Bronchial epithelial cell (primary cell): ENCODE measurements at regions not wholly inside any gene's neighbourhood (a gene's known extent, or its start where the extent isn't known, plus 50 kb on each side); places are given as distances from the start of the nearest gene placed in this dataset.

Experiments used
- DNase-seq: peaks from one replicate; pipeline ENCODE4 v3.0.0-alpha.2; 2010; ENCODE audit warnings: low read depth
- FAIRE-seq: peaks from 2 replicates; lab custom pipeline; 2011; peaks lifted over from hg19 to GRCh38; lab: Jason Lieb, UNC
- H3K27me3 ChIP-seq: 2 replicates; pipeline ENCODE4 v1.5.1; 2011; ENCODE audit warnings: low read length; ENCODE audit not compliant: control insufficient read depth, insufficient read depth
- H3K36me3 ChIP-seq: 2 replicates; pipeline ENCODE4 v1.5.1; 2011; ENCODE audit warnings: low read length; ENCODE audit not compliant: control insufficient read depth, insufficient read depth
- H3K4me3 ChIP-seq: 2 replicates; pipeline ENCODE4 v1.5.1; 2011; ENCODE audit warnings: mild to moderate bottlenecking, low read depth, low read length, control low read depth
- TF ChIP-seq, protein P1 (sequence below): IDR thresholded peaks from 2 replicates; pipeline ENCODE4 v1.5.1; 2011; ENCODE audit warnings: mild to moderate bottlenecking, moderate library complexity, low read length, control low read depth, inconsistent platforms; ENCODE audit not compliant: insufficient read depth, severe bottlenecking

DNA sequence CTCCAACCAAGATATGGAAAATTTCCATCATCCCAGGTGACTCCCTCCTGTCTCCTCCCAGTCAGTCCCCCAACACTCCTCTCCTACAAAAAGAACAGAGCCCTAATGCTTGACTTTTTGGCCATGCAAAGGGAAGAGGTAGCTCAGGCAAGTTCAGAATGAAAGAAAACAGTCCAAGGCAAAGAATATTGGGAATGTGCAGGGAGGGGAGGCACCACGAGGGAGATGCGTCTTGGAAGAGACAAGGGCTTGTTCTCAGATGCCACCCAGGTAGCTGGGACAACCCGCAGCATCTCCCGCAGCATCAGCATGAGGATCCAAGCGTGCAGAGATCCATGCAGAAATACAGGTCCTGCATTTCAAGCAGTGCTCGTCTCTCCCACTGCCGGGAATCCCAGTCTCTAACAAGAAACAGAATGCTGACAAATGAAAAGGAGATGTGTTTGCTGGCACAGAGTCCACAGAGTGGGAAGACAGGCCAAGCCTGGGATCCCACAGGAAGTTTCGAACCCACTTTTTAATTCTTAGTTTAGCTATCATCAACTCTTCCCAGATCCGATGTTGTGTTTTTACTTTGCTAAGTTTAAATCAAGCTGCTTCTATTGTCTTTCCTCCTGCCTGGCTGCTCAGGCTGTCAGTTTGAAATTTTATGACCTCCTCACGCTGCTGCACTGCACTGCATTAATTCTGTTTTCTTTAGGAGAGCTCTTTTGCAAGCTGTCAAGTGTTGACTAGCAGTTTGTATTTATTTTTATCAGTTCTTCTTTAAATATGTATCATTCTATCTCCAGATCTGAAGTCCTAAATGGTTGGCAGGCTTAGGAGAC is 86.8 kb upstream of the OSMR start:
- TF ChIP-seq, protein P1, sequence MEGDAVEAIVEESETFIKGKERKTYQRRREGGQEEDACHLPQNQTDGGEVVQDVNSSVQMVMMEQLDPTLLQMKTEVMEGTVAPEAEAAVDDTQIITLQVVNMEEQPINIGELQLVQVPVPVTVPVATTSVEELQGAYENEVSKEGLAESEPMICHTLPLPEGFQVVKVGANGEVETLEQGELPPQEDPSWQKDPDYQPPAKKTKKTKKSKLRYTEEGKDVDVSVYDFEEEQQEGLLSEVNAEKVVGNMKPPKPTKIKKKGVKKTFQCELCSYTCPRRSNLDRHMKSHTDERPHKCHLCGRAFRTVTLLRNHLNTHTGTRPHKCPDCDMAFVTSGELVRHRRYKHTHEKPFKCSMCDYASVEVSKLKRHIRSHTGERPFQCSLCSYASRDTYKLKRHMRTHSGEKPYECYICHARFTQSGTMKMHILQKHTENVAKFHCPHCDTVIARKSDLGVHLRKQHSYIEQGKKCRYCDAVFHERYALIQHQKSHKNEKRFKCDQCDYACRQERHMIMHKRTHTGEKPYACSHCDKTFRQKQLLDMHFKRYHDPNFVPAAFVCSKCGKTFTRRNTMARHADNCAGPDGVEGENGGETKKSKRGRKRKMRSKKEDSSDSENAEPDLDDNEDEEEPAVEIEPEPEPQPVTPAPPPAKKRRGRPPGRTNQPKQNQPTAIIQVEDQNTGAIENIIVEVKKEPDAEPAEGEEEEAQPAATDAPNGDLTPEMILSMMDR, result no peak
- no peaks in the 10 kb centered on the region for H3K27me3 ChIP-seq
- DNase-seq (no peak), FAIRE-seq (no peak)
- H3K36me3 ChIP-seq, result no peaks in the 10 kb centered on the region
- no peak overlapping the region for H3K4me3 ChIP-seq

DNA sequence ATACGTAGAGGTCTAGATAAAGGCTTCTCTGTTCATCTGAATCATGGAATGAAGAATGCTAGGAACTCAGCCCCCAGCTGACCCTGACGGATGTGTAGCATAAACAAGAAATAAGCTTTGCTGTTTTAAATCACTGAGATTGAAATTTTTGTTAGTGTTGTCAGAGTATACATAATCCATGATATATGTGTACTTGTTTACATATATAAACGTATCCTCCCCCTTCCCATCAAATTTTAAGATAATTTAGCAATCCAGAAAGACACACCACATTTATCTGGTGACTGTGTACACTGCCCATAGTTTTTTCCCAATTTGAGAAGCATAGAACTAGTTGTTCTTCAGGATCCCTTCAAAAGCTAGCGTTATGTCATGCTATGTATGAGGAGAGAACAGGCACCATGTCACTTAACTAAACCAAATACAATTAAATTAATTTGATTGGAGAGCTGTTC is 80.8 kb upstream of the OSMR start:
- Histone ChIP-seq H3K4me3 (no peak overlapping the region), H3K36me3 (no peaks in the 10 kb centered on the region), H3K27me3 (no peaks in the 10 kb centered on the region)
- DNase-seq, result no peak
- TF ChIP-seq, protein P1, result no peak
- FAIRE-seq, result no peak

DNA sequence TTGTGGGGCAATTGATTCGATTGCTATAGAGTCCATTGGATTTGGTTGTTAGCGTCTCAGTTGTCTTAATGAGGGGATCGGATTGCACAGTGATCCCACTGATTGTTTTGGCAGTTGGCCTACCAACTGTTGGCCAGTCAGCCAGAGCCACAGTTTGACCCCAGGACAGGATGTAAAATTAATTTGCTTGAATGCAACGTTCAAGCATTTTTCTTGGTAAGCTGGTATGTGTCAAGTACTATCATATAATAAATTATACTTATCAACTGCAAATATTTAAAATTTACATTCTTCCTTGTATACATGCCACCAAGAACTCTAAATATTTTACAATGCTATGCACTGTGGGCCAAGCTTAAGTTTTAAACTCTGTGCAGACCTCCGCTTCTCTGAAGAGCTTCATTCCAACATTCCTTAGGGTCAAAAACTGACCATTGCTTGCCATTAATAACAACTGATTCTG is 80.4 kb upstream of the OSMR start:
- no peak for FAIRE-seq
- TF ChIP-seq, protein P1, result no peak
- H3K27me3 ChIP-seq, result no peaks in the 10 kb centered on the region
- no peak overlapping the region for H3K4me3 ChIP-seq
- DNase-seq, result no peak
- no peaks in the 10 kb centered on the region for H3K36me3 ChIP-seq

DNA sequence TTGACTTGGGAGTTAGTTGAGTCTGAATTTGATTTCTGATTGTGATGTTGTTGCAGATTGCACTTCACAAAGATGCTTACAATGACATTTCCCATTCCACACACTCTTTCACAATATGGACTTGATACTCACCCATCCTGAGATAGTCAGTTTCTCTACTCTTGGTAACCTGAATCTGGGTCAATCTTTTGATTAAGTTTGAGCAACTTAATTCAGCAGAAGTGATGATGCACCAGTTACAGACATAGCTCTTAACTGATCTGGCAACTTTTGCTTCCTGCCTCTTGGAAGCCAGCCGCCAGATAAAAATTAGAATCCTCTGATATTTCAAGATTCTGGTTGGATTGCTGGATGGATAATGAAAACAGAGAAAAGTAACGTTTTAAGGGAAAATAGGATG is 79.7 kb upstream of the OSMR start:
- H3K36me3 ChIP-seq, result no peaks in the 10 kb centered on the region
- DNase-seq, result no peak
- H3K27me3 ChIP-seq, result no peaks in the 10 kb centered on the region
- TF ChIP-seq, protein P1, result no peak
- no peak overlapping the region for H3K4me3 ChIP-seq
- FAIRE-seq, result no peak

DNA sequence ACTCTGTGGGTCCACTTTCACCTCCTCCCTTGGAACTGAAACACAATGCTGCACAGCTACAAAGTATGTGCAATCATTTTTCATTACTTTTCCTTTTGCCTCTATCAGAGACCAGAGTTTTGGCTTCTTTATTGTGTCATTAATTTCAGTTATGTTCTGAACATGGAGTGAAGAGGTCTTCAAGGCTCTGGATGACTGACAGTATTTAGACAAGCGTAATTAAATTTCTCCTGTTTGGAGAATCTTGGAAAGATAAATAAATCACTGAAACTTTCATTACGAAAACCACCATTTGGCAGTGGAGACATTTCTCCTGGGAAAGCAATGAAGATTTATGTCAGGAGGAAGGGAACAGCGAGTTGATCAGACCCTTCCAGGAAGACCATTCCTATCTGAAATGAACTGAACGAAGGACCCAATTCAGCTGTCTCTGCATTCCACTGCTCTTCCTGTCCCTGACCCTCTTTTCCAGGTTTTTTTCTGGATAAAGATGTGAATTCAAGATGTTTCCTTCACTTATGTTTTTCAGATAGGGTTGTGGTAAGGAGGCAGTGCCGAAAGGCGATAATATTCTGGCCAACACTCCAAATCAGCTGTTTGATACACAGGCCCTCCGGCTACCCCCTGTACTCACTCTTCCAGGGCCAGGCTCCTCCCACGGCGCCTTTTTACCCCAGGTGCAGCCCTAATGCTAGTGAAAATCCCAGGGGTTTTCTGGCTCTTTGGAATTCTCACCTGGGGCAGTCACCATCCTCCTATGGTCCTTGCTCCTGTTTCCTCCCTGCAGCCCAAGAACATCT is 77.2 kb upstream of the OSMR start:
- no peak overlapping the region for H3K4me3 ChIP-seq
- TF ChIP-seq, protein P1, result no peak
- DNase-seq, result no peak
- H3K27me3 ChIP-seq, result no peaks in the 10 kb centered on the region
- H3K36me3 ChIP-seq, result no peaks in the 10 kb centered on the region
- no peak for FAIRE-seq
